ENCODE measurements at regions not wholly inside any gene's neighbourhood (a gene's known extent, or its start where the extent isn't known, plus 50 kb on each side); places are given as distances from the start of the nearest gene placed in this dataset.

DNA sequence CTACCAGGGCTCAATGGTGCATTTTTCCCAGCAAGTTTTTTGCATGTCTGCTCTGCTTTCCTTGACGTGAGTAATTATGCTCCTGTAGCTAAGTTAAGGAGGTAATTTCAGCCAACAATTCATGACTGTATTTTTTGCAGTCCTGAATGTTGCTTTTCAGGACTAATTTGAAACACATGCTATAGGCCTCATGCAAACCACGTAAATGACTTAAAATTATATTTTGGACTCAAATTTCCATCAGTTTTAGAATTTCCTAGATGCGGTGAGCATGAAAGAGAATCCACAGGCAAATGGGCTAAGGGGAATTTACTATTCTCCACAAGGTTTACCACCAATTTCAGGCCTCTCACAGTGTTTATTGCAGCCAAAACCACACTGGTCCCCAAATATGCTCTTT is 589.9 kb upstream of the LRRTM1 start:
- H3K9me3 Mint-ChIP-seq: peaks cover 37% of the 10 kb centered on the region
- no peaks in the 10 kb centered on the region for H3K27me3 Mint-ChIP-seq
- no peak overlapping the region for H3K4me3 Mint-ChIP-seq
- ATAC-seq (replicated peaks; ENCODE audit: extremely low read depth, poor library complexity, severe bottlenecking) (no peak), DNase-seq (ENCODE audit: low spot score in 2 of 2) (no peak)
- peaks cover 1% of the 10 kb centered on the region for H3K36me3 Mint-ChIP-seq (ENCODE audit: insufficient read depth)
- H3K4me1 Mint-ChIP-seq: no peaks in the 10 kb centered on the region
- H3K27ac Mint-ChIP-seq (ENCODE audit: low read depth): no peak overlapping the region

DNA sequence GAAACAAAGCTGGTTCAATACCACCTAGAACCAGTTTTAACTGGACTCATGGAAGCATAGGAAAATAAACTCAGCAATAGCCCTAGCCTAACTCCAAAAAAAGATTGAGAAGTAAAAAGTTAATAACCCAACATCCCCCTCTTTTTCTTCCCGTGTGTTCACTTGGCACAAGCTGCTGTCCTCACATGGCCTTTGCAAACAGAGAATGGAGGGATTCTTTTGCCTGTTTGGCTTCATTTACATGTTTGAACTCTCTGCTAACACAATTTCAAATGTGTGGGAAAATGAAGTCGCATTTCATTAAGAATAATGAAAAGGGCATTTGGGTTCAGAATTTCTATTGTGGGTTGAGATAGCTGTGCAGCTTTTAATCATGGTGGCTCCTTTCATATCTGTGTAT is 589.2 kb upstream of the LRRTM1 start:
- Mint-ChIP-seq H3K27ac (ENCODE audit: low read depth) (no peak overlapping the region), H3K27me3 (no peaks in the 10 kb centered on the region), H3K4me1 (no peaks in the 10 kb centered on the region), H3K9me3 (peaks cover 37% of the 10 kb centered on the region), H3K4me3 (no peak overlapping the region), H3K36me3 (ENCODE audit: insufficient read depth) (peaks cover 1% of the 10 kb centered on the region)
- ATAC-seq (replicated peaks; ENCODE audit: extremely low read depth, poor library complexity, severe bottlenecking) (no peak), DNase-seq (ENCODE audit: low spot score in 2 of 2) (no peak)

DNA sequence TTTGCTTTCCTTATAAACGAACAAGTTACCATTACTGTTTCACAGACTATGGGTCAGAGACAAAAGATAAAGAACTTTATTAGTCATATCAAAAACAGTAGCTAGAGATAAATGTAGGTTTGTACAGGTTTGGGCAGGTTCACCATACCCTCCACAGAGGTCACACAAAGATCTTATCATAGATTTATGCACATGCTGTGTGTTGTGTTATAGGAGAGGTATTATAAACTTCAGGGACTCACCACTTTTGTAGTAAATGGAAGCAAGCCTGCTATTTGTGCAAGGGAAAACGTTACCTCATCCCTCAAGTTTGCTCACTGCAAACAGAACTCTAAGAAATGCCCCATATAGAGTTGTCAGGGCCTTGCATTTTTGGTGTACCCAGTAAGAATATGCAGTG is 584.5 kb upstream of the LRRTM1 start:
- DNase-seq (ENCODE audit: low spot score in 2 of 2): no peak
- H3K27me3 Mint-ChIP-seq: no peaks in the 10 kb centered on the region
- H3K4me1 Mint-ChIP-seq: no peaks in the 10 kb centered on the region
- peaks cover 21% of the 10 kb centered on the region for H3K9me3 Mint-ChIP-seq
- no peak for ATAC-seq (replicated peaks; ENCODE audit: extremely low read depth, poor library complexity, severe bottlenecking)
- H3K27ac Mint-ChIP-seq (ENCODE audit: low read depth): no peak overlapping the region
- H3K4me3 Mint-ChIP-seq: no peak overlapping the region
- H3K36me3 Mint-ChIP-seq (ENCODE audit: insufficient read depth): no peaks in the 10 kb centered on the region

DNA sequence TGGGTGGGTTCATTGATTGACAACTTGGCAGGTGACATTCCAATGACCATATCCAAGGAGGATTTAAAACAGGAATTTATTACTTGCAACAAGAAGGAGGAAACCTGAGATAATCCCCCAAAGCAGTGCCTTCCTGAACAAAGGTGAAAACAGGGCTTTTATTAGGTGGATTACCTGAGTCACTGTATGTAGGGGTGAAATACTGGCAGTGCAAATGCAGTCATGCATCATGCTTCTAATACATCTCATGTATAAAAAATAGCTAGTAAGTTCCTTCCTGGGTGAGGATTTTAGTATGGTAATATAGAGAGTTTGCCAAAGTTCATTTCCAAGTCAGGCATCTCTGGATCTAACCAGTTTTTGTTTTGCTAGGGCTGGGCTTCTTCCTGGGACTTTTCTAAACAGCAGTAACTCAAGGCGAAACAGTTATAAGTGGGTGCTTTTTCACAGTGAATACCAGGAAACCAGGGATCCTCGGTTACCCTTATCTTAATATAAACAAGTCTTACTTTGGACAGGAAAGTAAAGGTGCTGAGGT is 583.4 kb upstream of the LRRTM1 start:
- Mint-ChIP-seq H3K9me3 (peaks cover 24% of the 10 kb centered on the region), H3K4me3 (no peak overlapping the region), H3K4me1 (no peaks in the 10 kb centered on the region), H3K36me3 (ENCODE audit: insufficient read depth) (no peaks in the 10 kb centered on the region), H3K27ac (ENCODE audit: low read depth) (no peak overlapping the region), H3K27me3 (no peaks in the 10 kb centered on the region)
- DNase-seq (ENCODE audit: low spot score in 2 of 2): no peak
- no peak for ATAC-seq (replicated peaks; ENCODE audit: extremely low read depth, poor library complexity, severe bottlenecking)

DNA sequence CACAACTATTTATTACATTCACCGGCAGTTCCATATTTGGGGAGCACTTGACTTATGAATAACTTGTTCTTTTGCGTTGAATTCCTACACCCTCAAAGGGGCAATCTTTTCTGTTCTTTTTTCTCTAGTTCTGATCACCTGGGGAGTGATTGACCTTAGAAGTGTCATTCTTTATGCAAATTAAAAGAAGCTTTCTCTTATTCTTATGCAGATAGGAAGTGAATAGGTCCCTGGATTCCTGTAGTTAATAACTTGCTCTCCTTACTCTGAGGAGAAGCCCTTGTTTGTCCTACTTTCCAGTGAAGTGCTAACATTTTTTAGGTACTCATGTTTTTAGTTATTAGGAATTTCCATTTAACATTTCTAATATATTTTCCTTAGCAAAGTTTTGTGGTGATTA is 569.8 kb upstream of the LRRTM1 start:
- ATAC-seq (replicated peaks; ENCODE audit: extremely low read depth, poor library complexity, severe bottlenecking): no peak
- Mint-ChIP-seq H3K4me3 (no peak overlapping the region), H3K9me3 (peaks cover 45% of the 10 kb centered on the region), H3K27ac (ENCODE audit: low read depth) (no peak overlapping the region), H3K27me3 (no peaks in the 10 kb centered on the region), H3K4me1 (no peaks in the 10 kb centered on the region), H3K36me3 (ENCODE audit: insufficient read depth) (no peaks in the 10 kb centered on the region)
- no peak for DNase-seq (ENCODE audit: low spot score in 2 of 2)

DNA sequence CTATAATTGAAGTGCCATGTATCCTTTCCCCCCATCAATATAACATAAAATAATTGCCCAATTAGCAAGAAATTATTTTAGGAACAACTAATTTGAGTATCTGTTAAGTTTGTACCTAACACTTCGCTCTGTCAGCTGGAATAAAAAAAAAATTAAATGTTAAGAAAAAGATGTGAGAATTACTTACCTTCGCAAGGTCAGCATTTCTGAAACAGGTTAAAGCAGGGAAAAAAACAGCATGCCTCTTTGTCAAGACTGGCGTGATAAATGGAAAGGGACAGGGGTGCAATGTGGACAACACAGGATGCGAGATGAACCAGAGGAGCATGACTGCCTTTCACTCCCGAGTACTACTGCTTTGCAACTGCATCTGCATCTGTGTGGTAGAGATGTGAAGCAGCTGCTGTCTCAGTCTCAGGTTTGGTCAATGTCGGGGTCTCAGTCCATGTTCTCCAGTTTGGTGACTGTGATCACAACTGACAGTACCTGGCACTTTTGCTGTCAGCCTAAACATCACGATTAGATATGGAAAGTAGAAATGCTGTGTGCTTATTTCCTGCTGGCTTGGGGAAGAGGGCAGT is 565.4 kb upstream of the LRRTM1 start:
- ATAC-seq (replicated peaks; ENCODE audit: extremely low read depth, poor library complexity, severe bottlenecking): no peak
- no peaks in the 10 kb centered on the region for H3K27me3 Mint-ChIP-seq
- no peaks in the 10 kb centered on the region for H3K36me3 Mint-ChIP-seq (ENCODE audit: insufficient read depth)
- DNase-seq (ENCODE audit: low spot score in 2 of 2): no peak
- H3K4me1 Mint-ChIP-seq: no peaks in the 10 kb centered on the region
- no peak overlapping the region for H3K27ac Mint-ChIP-seq (ENCODE audit: low read depth)
- H3K4me3 Mint-ChIP-seq: no peak overlapping the region
- peaks cover 31% of the 10 kb centered on the region for H3K9me3 Mint-ChIP-seq

DNA sequence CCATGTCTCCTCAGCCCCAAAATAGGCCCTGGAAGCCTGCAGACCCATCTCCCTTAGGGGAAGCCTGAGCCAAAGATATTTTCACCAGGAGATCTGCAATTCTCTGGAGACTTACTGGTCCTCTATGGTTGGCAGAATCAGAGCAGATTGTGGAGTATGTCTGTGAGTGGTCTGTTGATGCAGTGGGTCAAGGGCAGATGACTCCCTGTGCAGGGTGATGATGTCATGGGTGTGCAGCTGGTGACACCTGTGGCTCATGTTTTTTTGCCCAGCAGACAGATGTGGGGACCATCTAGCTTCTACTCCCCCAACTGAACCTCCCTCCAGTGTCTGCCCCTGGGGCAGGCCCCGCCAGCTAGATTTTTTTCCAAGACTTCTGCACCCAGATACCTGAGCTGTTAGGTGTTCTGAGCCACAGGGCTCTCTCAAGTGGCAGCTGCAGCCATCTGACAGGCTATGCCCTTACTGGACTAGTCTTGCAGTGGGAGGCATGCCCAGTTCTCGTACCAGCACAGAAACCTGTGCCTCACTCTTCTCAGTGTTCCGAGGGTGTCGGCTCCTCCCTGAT is 558.7 kb upstream of the LRRTM1 start:
- ATAC-seq (replicated peaks; ENCODE audit: extremely low read depth, poor library complexity, severe bottlenecking) (no peak), DNase-seq (ENCODE audit: low spot score in 2 of 2) (no peak)
- Mint-ChIP-seq H3K27me3 (no peaks in the 10 kb centered on the region), H3K4me1 (no peaks in the 10 kb centered on the region), H3K36me3 (ENCODE audit: insufficient read depth) (no peaks in the 10 kb centered on the region), H3K27ac (ENCODE audit: low read depth) (no peak overlapping the region), H3K4me3 (no peak overlapping the region), H3K9me3 (peaks cover 24% of the 10 kb centered on the region)

DNA sequence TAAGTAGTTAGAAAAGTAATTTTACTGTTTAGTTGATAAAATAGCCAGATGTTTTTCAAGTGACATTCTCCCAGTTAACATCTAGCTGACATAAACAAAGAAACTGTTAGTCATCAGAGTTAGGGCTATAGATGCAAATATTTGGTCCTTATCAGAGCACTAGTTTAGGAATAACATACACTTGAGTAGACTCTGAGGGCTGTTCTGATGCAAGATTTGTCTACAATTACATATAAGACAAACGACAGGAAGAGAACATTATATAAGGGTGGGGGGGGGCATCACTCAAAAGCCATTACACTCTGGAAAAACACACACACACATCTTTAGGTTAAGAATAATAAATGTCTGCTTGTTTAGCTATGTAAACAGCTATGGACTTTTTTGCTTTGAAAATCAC is 554.4 kb upstream of the LRRTM1 start:
- H3K27ac Mint-ChIP-seq (ENCODE audit: low read depth): no peak overlapping the region
- no peaks in the 10 kb centered on the region for H3K4me1 Mint-ChIP-seq
- ATAC-seq (replicated peaks; ENCODE audit: extremely low read depth, poor library complexity, severe bottlenecking) (no peak), DNase-seq (ENCODE audit: low spot score in 2 of 2) (no peak)
- no peaks in the 10 kb centered on the region for H3K27me3 Mint-ChIP-seq
- H3K36me3 Mint-ChIP-seq (ENCODE audit: insufficient read depth): no peaks in the 10 kb centered on the region
- no peak overlapping the region for H3K4me3 Mint-ChIP-seq
- peaks cover 20% of the 10 kb centered on the region for H3K9me3 Mint-ChIP-seq

DNA sequence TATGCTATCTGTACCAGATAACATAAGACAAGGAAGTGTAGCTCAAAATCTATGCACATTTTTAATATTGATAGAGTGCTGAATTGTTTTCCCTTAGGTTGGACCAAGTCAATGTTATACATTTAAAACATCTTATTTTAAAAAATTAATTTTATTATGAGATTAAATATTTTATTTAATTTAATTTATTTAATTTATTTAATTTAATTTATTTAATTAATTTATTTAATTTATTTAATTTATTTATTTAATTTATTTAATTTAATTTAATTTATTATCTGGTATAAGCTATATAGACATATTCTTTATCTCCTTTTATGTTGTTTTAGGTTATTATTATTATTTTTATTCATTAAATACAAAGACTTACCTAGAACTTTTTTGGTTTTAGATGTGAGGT is 551.7 kb upstream of the LRRTM1 start:
- no peaks in the 10 kb centered on the region for H3K4me1 Mint-ChIP-seq
- H3K27ac Mint-ChIP-seq (ENCODE audit: low read depth): no peak overlapping the region
- H3K4me3 Mint-ChIP-seq: no peak overlapping the region
- H3K36me3 Mint-ChIP-seq (ENCODE audit: insufficient read depth): no peaks in the 10 kb centered on the region
- H3K9me3 Mint-ChIP-seq: peaks cover 33% of the 10 kb centered on the region
- ATAC-seq (replicated peaks; ENCODE audit: extremely low read depth, poor library complexity, severe bottlenecking) (no peak), DNase-seq (ENCODE audit: low spot score in 2 of 2) (no peak)
- H3K27me3 Mint-ChIP-seq: no peaks in the 10 kb centered on the region

DNA sequence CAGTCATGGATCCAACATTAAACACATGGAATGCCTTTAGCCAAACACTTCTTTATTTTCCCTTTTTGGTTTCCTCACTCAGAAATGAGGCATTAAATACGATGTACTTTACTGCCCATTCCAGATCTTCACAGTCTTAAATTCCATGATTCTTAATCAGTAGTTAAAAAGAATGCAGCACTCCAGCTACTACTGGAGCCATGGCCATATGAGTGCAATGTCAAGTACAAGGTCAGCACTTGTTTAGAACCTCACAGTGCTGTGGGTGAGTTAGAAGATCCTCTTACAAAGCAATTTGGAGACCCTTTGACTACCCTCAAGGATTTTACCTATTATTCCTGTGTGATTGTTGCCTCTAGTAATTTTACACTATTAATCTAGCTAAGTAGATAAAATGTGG is 550.3 kb upstream of the LRRTM1 start:
- Mint-ChIP-seq H3K36me3 (ENCODE audit: insufficient read depth) (no peaks in the 10 kb centered on the region), H3K27ac (ENCODE audit: low read depth) (no peak overlapping the region), H3K9me3 (peaks cover 33% of the 10 kb centered on the region), H3K27me3 (no peaks in the 10 kb centered on the region), H3K4me3 (no peak overlapping the region), H3K4me1 (no peaks in the 10 kb centered on the region)
- DNase-seq (ENCODE audit: low spot score in 2 of 2) (no peak), ATAC-seq (replicated peaks; ENCODE audit: extremely low read depth, poor library complexity, severe bottlenecking) (no peak)

DNA sequence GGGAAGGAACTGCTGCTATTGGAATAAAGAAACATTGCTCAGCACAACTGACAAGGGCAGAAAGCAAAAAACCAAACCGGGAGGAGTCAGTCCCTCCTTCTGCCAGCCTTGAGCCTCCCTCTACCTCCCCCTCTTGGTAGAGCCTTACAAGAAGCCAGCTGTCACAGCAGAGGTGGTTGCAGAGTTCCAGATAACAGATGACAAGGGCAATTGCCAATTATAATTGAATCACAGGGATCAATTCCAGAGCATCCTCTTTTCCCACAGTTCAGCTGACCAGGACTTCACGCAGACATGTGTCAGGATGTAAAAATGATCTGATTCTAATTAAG is 548.2 kb upstream of the LRRTM1 start:
- Mint-ChIP-seq H3K27me3 (no peaks in the 10 kb centered on the region), H3K4me3 (no peak overlapping the region), H3K9me3 (peaks cover 25% of the 10 kb centered on the region), H3K4me1 (no peaks in the 10 kb centered on the region), H3K27ac (ENCODE audit: low read depth) (no peak overlapping the region), H3K36me3 (ENCODE audit: insufficient read depth) (no peaks in the 10 kb centered on the region)
- no peak for DNase-seq (ENCODE audit: low spot score in 2 of 2)
- ATAC-seq (replicated peaks; ENCODE audit: extremely low read depth, poor library complexity, severe bottlenecking): no peak

DNA sequence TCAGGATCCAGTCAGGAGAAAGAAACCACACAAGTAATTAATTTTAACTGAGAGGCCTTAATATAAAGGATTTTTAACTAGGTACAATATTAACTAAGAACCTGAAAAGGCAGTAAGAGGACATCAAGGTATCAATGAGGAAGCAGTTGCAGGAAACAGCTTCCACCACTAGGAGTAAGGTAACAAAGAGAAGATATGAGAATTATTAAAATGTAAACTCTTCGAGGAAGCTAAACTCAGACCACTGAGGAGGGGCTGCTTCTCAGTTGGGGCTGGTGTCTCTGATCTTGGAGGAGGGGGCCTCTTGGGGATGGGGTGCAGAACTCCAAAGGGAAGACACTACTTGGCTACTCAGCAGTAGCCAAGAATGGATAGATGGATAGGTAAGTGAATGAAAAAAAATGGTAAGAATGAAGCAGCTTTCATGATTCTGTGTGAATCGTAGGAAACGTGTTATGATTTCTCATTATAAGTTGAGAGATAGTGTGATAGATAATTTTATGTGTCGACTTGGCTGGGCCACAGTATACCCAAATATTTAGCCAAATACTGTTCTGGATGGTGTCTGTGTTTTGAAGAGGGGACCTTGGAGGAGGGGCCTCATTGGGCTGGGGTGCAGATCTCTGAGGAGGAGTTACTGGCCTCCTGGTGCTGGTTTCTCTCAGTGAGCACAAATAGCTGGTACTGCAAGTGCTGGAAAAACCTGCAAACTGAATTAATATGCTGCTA is 547.7 kb upstream of the LRRTM1 start:
- Mint-ChIP-seq H3K27ac (ENCODE audit: low read depth) (no peak overlapping the region), H3K4me3 (no peak overlapping the region), H3K9me3 (peaks cover 23% of the 10 kb centered on the region), H3K27me3 (no peaks in the 10 kb centered on the region), H3K4me1 (no peaks in the 10 kb centered on the region), H3K36me3 (ENCODE audit: insufficient read depth) (no peaks in the 10 kb centered on the region)
- ATAC-seq (replicated peaks; ENCODE audit: extremely low read depth, poor library complexity, severe bottlenecking) (no peak), DNase-seq (ENCODE audit: low spot score in 2 of 2) (no peak)

DNA sequence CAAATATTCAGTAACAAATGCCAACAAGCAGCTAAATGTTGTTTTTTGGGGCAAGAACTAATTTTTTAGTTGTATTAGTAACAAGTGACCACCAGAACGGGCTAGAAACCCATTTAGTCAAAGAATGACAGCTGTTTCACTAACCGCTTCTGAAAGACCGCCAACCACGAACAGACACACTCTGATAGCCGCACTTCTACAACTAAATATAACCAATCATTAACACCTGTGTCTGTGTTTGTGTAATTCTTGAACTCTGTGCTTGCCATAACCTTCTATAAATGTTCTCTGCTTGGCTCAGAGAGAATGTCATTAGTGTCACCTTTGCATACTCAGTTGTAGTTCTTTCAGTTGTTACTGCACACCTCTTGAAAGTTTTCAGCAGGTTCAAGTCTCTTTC is 526.3 kb upstream of the LRRTM1 start:
- DNase-seq (ENCODE audit: low spot score in 2 of 2) (no peak), ATAC-seq (replicated peaks; ENCODE audit: extremely low read depth, poor library complexity, severe bottlenecking) (no peak)
- Mint-ChIP-seq H3K27me3 (no peaks in the 10 kb centered on the region), H3K27ac (ENCODE audit: low read depth) (no peak overlapping the region), H3K4me3 (no peak overlapping the region), H3K36me3 (ENCODE audit: insufficient read depth) (no peaks in the 10 kb centered on the region), H3K9me3 (peaks cover 38% of the 10 kb centered on the region), H3K4me1 (no peaks in the 10 kb centered on the region)

Data from central memory CD8-positive, alpha-beta T cell (primary cell).